HCT116 (cell line): ENCODE measurements at regions not wholly inside any gene's neighbourhood (a gene's known extent, or its start where the extent isn't known, plus 50 kb on each side); places are given as distances from the start of the nearest gene placed in this dataset.

Experiments used
- ATAC-seq: fragments of 200-7000 bp; cut with Tn5 transposase; 2 replicates; pipeline ENCODE4 v1.9.1; 2020; ENCODE audit warnings: mild to moderate bottlenecking, moderate library complexity
- BruUV-seq: library from RNA; stranded (reverse); fragments of 400-500 nt; replicated peaks from 2 replicates; lab custom pipeline; 2021; lab: Mats Ljungman, UMichigan
- CTCF ChIA-PET: fragments of 300-600 bp; sonication (Branson Sonifier 250); formaldehyde crosslinking; loops from one replicate; lab custom pipeline; 2021; ENCODE audit warnings: antibody characterized with exemption; lab: Charles Lee
- POLR2A ChIA-PET: fragments of 300-600, 350-600 bp; sonication (Branson Sonifier 250); formaldehyde crosslinking; loops from one replicate; lab custom pipeline; 2021; ENCODE audit warnings: antibody characterized with exemption; lab: Charles Lee
- RAD21 ChIA-PET, 2 experiments: fragments of 300-600 bp; sonication (Branson Sonifier 250); formaldehyde crosslinking; loops; one replicate each; lab custom pipeline; 2023; ENCODE audit warnings: low total read pairs in 2 of 2; ENCODE audit not compliant: uncharacterized antibody in 2 of 2, unreplicated experiment in 2 of 2, low non-redundant PET in 1 of 2; lab: Charles Lee
- DNase-seq: peaks from one replicate; pipeline ENCODE4 v3.0.0-alpha.2; 2010; ENCODE audit warnings: low read depth, low spot score
- H2AFZ ChIP-seq: fragments of 200-600 bp; shearing (Covaris generic), sonication (generic); 2 replicates; pipeline ENCODE4 v1.6.1; 2017; ENCODE audit warnings: low read depth, mixed run types, mixed read lengths, antibody characterized with exemption, low read length; ENCODE audit not compliant: poor library complexity, severe bottlenecking
- H3K27ac ChIP-seq: 2 replicates; pipeline ENCODE4 v1.5.1; 2012; ENCODE audit warnings: low read depth, low read length
- H3K27me3 ChIP-seq: fragments of 200-600 bp; sonication (generic); 2 replicates; pipeline ENCODE4 v1.6.1; 2016; ENCODE audit warnings: mixed run types, low read length, mixed read lengths; ENCODE audit not compliant: insufficient read depth
- H3K36me3 ChIP-seq, 2 experiments: fragments of 200-500 bp in 1 of 2; fragments of 200-600 bp in 1 of 2; sonication (Bioruptor generic) in 1 of 2; sonication (generic) in 1 of 2; 2 replicates each; pipeline versions ENCODE4 v1.5.1 to v1.6.1; 2014 to 2016; ENCODE audit warnings: low read length in 2 of 2, inconsistent platforms in 1 of 2, mixed read lengths in 1 of 2, mixed run types in 1 of 2; ENCODE audit not compliant: insufficient read depth in 2 of 2, control insufficient read depth in 1 of 2
- H3K4me1 ChIP-seq, 2 experiments: fragments of 200-600 bp in 1 of 2; sonication (generic) in 1 of 2; 2 replicates each; pipeline versions ENCODE4 v1.5.1 to v1.6.1; 2012 to 2017; ENCODE audit warnings: low read length in 2 of 2, inconsistent platforms in 1 of 2, mild to moderate bottlenecking in 1 of 2, mixed read lengths in 1 of 2, mixed run types in 1 of 2, moderate library complexity in 1 of 2; ENCODE audit not compliant: insufficient read depth in 2 of 2, control insufficient read depth in 1 of 2
- H3K4me2 ChIP-seq: fragments of 200-600 bp; sonication (generic); 2 replicates; pipeline ENCODE4 v1.6.1; 2017; ENCODE audit warnings: mixed run types, low read length, mixed read lengths
- H3K4me3 ChIP-seq, 2 experiments: fragments of 200-600 bp in 1 of 2; sonication (generic) in 1 of 2; replicated peaks in 1 of 2; 2 replicates each; pipeline ENCODE4 v1.5.1; 2011 to 2016; ENCODE audit warnings: low read length in 2 of 2, control low read depth in 1 of 2, low read depth in 1 of 2, mild to moderate bottlenecking in 1 of 2, mixed read lengths in 1 of 2, mixed run types in 1 of 2
- H3K79me2 ChIP-seq: fragments of 200-600 bp; sonication (generic); 2 replicates; pipeline ENCODE4 v1.6.1; 2017; ENCODE audit warnings: mild to moderate bottlenecking, mixed run types, low read length, moderate library complexity, mixed read lengths; ENCODE audit not compliant: insufficient read depth
- H3K9ac ChIP-seq: fragments of 200-600 bp; sonication (generic); 2 replicates; pipeline ENCODE4 v1.6.1; 2016; ENCODE audit warnings: low read length, mixed read lengths
- H3K9me2 ChIP-seq: fragments of 200-600 bp; sonication (generic), shearing (Covaris generic); 2 replicates; pipeline ENCODE4 v1.6.1; 2017; ENCODE audit warnings: mixed run types, mild to moderate bottlenecking, moderate library complexity; ENCODE audit not compliant: insufficient read depth
- H3K9me3 ChIP-seq, 2 experiments: fragments of 200-500 bp in 1 of 2; fragments of 200-600 bp in 1 of 2; sonication (Bioruptor generic) in 1 of 2; sonication (generic) in 1 of 2; 2 replicates each; pipeline ENCODE4 v1.6.1; 2014 to 2017; ENCODE audit warnings: low read length in 2 of 2, mixed read lengths in 2 of 2, inconsistent platforms in 1 of 2, low read depth in 1 of 2, mild to moderate bottlenecking in 1 of 2, mixed run types in 1 of 2, moderate library complexity in 1 of 2; ENCODE audit not compliant: control insufficient read depth in 1 of 2, insufficient read depth in 1 of 2
- H4K20me1 ChIP-seq: fragments of 200-600 bp; sonication (generic), shearing (Covaris generic); 2 replicates; pipeline ENCODE4 v1.6.1; 2017; ENCODE audit warnings: mixed run types, mild to moderate bottlenecking, moderate library complexity; ENCODE audit not compliant: insufficient read depth
- EGR1 ChIP-seq: IDR thresholded peaks from 2 replicates; pipeline ENCODE4 v1.6.1; 2012; ENCODE audit warnings: low read depth
- ELF1 ChIP-seq: IDR thresholded peaks from 2 replicates; pipeline ENCODE4 v1.6.1; 2012; ENCODE audit warnings: low read depth, borderline replicate concordance
- FOSL1 ChIP-seq: IDR thresholded peaks from 2 replicates; pipeline ENCODE4 v1.6.1; 2012; ENCODE audit warnings: low read depth
- JUND ChIP-seq: IDR thresholded peaks from 2 replicates; pipeline ENCODE4 v1.6.1; 2012
- POLR2AphosphoS5 ChIP-seq: IDR thresholded peaks from 2 replicates; pipeline ENCODE4 v1.6.1; 2011; ENCODE audit warnings: mild to moderate bottlenecking, low read depth, low read length, moderate library complexity
- TCF7L2 ChIP-seq: IDR thresholded peaks from 2 replicates; pipeline ENCODE4 v1.7.0; 2011; ENCODE audit warnings: borderline replicate concordance, inconsistent platforms; ENCODE audit not compliant: insufficient read depth, insufficient read length; ENCODE audit errors: extremely low read depth
- YY1 ChIP-seq: IDR thresholded peaks from 2 replicates; pipeline ENCODE4 v1.6.1; 2011; ENCODE audit warnings: low read length, low read depth, moderate library complexity, mild to moderate bottlenecking; ENCODE audit not compliant: insufficient replicate concordance; ENCODE audit errors: extremely low read depth
- ZNF274 ChIP-seq: fragments of 200-500 bp; sonication (Bioruptor generic); IDR thresholded peaks from 2 replicates; pipeline ENCODE4 v1.6.1; 2014; ENCODE audit warnings: mild to moderate bottlenecking, low read depth, low read length, inconsistent platforms
- intact Hi-C: fragments of 100-400 bp; cut with micrococcal nuclease; formaldehyde crosslinking; loops from 2 replicates; pipeline ENCODE4 v1.10.0; 2022
- TF ChIP-seq, protein P1 (sequence below), 3 experiments: fragments of 200-600 bp in 1 of 3; sonication (generic) in 1 of 3; IDR thresholded peaks in 2 of 3; conservative IDR thresholded peaks in 1 of 3; 2 replicates each; pipeline ENCODE4 v1.5.1; 2012 to 2017; ENCODE audit warnings: low read depth in 2 of 3, low read length in 2 of 3, antibody characterized with exemption in 1 of 3, borderline replicate concordance in 1 of 3, control low read depth in 1 of 3, mild to moderate bottlenecking in 1 of 3, mixed read lengths in 1 of 3, mixed run types in 1 of 3, moderate library complexity in 1 of 3; ENCODE audit not compliant: insufficient read depth in 1 of 3

- Histone ChIP-seq H3K9me3 (no peaks in the 10 kb centered on the region), H3K4me2 (no peak overlapping the region), H2AFZ (no peak overlapping the region), H3K27me3 (no peaks in the 10 kb centered on the region), H3K4me3 (no peak overlapping the region), H3K27ac (no peak overlapping the region), H3K9me2 (no peaks in the 10 kb centered on the region), H4K20me1 (no peaks in the 10 kb centered on the region), H3K36me3 (no peaks in the 10 kb centered on the region), H3K9ac (no peak overlapping the region), H3K79me2 (no peaks in the 10 kb centered on the region), H3K4me1 (peaks cover 9 to 23% of the 10 kb centered on the region in 2 experiments)
- intact Hi-C loops = no loop called here
- ChIA-PET CTCF (interaction anchor here (1.6 to 3.3 kb wide), 3 partner anchors 22 to 193 kb away, joined by 5 to 47 read pairs (median 39); no protein-coding TSS in a partner anchor), RAD21 (interaction anchor here in 1 of 2 experiments (0.6 kb wide), 1 partner anchor 44 kb away, joined by 3 read pairs; no protein-coding TSS in a partner anchor), POLR2A (no interaction called here)
- DNase-seq (no peak), ATAC-seq (no peak)
- TF ChIP-seq, protein P1, sequence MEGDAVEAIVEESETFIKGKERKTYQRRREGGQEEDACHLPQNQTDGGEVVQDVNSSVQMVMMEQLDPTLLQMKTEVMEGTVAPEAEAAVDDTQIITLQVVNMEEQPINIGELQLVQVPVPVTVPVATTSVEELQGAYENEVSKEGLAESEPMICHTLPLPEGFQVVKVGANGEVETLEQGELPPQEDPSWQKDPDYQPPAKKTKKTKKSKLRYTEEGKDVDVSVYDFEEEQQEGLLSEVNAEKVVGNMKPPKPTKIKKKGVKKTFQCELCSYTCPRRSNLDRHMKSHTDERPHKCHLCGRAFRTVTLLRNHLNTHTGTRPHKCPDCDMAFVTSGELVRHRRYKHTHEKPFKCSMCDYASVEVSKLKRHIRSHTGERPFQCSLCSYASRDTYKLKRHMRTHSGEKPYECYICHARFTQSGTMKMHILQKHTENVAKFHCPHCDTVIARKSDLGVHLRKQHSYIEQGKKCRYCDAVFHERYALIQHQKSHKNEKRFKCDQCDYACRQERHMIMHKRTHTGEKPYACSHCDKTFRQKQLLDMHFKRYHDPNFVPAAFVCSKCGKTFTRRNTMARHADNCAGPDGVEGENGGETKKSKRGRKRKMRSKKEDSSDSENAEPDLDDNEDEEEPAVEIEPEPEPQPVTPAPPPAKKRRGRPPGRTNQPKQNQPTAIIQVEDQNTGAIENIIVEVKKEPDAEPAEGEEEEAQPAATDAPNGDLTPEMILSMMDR (IDR thresholded peaks at IDR 0.05 in 2 of 3, conservative IDR thresholded peaks at IDR 0.05 in 1 of 3; ENCODE audit: borderline replicate concordance in 1 of 3, insufficient read depth in 1 of 3, low read depth in 2 of 3, low read length in 2 of 3) = no peak
- TF ChIP-seq JUND (no peak), POLR2AphosphoS5 (no peak), ZNF274 (no peak), FOSL1 (no peak), YY1 (no peak), TCF7L2 (no peak), EGR1 (no peak), ELF1 (no peak)
- no TSS peak for BruUV-seq
Measured at GRCh38 chr13:95382411-95382810, 81.2 kb upstream of the ABCC4 start.
